ENCODE measurements at regions not wholly inside any gene's neighbourhood (a gene's known extent, or its start where the extent isn't known, plus 50 kb on each side); places are given as distances from the start of the nearest gene placed in this dataset.

GRCh38 chr22:25420925-25421904, 143.3 kb upstream of the GRK3 start:
- no peak for TF ChIP-seq EZH2 (IDR thresholded peaks at IDR 0.05)
- no peak for TF ChIP-seq POLR2AphosphoS5 (IDR thresholded peaks at IDR 0.05; ENCODE audit: borderline replicate concordance, low read depth, low read length)
